SK-N-SH (cell line): ENCODE measurements at regions not wholly inside any gene's neighbourhood (a gene's known extent, or its start where the extent isn't known, plus 50 kb on each side); places are given as distances from the start of the nearest gene placed in this dataset.

Experiments used
- EZH2phosphoT487 ChIP-seq: fragments of 200-600 bp; sonication (generic); IDR thresholded peaks from 2 replicates; pipeline ENCODE4 v1.6.1; 2017; ENCODE audit warnings: low read depth, mixed run types, mild to moderate bottlenecking, antibody characterized with exemption, moderate library complexity, borderline replicate concordance
- FOSL2 ChIP-seq: IDR thresholded peaks from 2 replicates; pipeline ENCODE4 v1.4.0; 2012; ENCODE audit warnings: low read depth, mild to moderate bottlenecking, moderate library complexity, borderline replicate concordance
- FOXM1 ChIP-seq: IDR thresholded peaks from 2 replicates; pipeline ENCODE4 v1.4.0; 2012; ENCODE audit warnings: low read depth, mild to moderate bottlenecking
- GABPA ChIP-seq: IDR thresholded peaks from 2 replicates; pipeline ENCODE4 v1.4.0; 2012; ENCODE audit warnings: low read depth, mild to moderate bottlenecking
- GATA2 ChIP-seq: sonication (generic); formaldehyde crosslinking; IDR thresholded peaks from 2 replicates; pipeline ENCODE4 v1.5.0; 2020; ENCODE audit warnings: mild to moderate bottlenecking, missing genetic modification reagents
- JUND ChIP-seq: IDR thresholded peaks from 2 replicates; pipeline ENCODE4 v1.4.0; 2012
- NFIC ChIP-seq: IDR thresholded peaks from 2 replicates; pipeline ENCODE4 v1.4.0; 2012; ENCODE audit warnings: borderline replicate concordance
- RFX5 ChIP-seq: IDR thresholded peaks from 2 replicates; pipeline ENCODE4 v1.6.1; 2012; ENCODE audit warnings: mild to moderate bottlenecking, improper control_type of control experiment, low read length
- RXRA ChIP-seq: IDR thresholded peaks from 2 replicates; pipeline ENCODE4 v1.4.0; 2012; ENCODE audit warnings: low read depth, mild to moderate bottlenecking, borderline replicate concordance
- SIN3A ChIP-seq: IDR thresholded peaks from 2 replicates; pipeline ENCODE4 v1.6.1; 2012; ENCODE audit warnings: low read depth, mild to moderate bottlenecking, low read length, moderate library complexity, borderline replicate concordance
- TAF1 ChIP-seq: IDR thresholded peaks from 2 replicates; pipeline ENCODE4 v1.6.1; 2012; ENCODE audit warnings: low read depth, mild to moderate bottlenecking, low read length, moderate library complexity, borderline replicate concordance
- TF ChIP-seq, protein P1 (sequence below): fragments of 200-600 bp; sonication (generic); IDR thresholded peaks from 2 replicates; pipeline ENCODE4 v1.6.1; 2017; ENCODE audit warnings: antibody characterized with exemption, mild to moderate bottlenecking, moderate library complexity
- TF ChIP-seq, protein P2 (sequence below): fragments of 150-350 bp; IDR thresholded peaks from 2 replicates; pipeline ENCODE4 v1.6.1; 2017; ENCODE audit warnings: antibody characterized with exemption, low read length, low read depth, borderline replicate concordance
- TF ChIP-seq, protein P3 (sequence below): IDR thresholded peaks from 2 replicates; pipeline ENCODE4 v1.4.0; 2012; ENCODE audit warnings: low read depth, borderline replicate concordance
- TF ChIP-seq, protein P4 (sequence below): IDR thresholded peaks from 2 replicates; pipeline ENCODE4 v1.4.0; 2012; ENCODE audit warnings: low read depth, borderline replicate concordance
- TF ChIP-seq, protein P5 (sequence below): fragments of 150-350 bp; IDR thresholded peaks from 2 replicates; pipeline ENCODE4 v1.6.1; 2016; ENCODE audit warnings: mild to moderate bottlenecking, low read depth, low read length
- TF ChIP-seq, protein P6 (sequence below): IDR thresholded peaks from 2 replicates; pipeline ENCODE4 v1.6.1; 2012; ENCODE audit warnings: mild to moderate bottlenecking, low read depth, low read length, moderate library complexity

DNA sequence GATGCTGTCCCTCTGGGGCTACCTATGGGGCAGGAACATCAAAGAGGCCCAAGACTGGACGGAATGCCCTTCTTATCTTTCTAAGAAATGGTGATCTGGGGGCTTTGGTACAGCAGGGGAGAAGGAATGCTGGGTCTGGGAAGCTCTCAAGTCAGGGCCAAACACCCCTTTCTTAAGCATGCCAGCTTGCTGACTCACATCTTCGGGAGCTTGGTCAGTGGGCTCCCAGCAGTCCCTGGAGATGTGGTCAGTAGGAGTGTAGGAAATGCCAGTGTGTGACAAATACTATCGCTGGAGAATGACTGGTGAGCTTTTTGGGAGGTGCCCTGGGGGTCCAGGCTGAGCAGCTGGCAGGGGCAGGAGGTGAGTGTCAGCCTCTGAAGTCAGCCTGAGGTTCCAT lies 105.0 kb upstream of the CDC42EP3 start (continued):
- TF ChIP-seq, protein P1, sequence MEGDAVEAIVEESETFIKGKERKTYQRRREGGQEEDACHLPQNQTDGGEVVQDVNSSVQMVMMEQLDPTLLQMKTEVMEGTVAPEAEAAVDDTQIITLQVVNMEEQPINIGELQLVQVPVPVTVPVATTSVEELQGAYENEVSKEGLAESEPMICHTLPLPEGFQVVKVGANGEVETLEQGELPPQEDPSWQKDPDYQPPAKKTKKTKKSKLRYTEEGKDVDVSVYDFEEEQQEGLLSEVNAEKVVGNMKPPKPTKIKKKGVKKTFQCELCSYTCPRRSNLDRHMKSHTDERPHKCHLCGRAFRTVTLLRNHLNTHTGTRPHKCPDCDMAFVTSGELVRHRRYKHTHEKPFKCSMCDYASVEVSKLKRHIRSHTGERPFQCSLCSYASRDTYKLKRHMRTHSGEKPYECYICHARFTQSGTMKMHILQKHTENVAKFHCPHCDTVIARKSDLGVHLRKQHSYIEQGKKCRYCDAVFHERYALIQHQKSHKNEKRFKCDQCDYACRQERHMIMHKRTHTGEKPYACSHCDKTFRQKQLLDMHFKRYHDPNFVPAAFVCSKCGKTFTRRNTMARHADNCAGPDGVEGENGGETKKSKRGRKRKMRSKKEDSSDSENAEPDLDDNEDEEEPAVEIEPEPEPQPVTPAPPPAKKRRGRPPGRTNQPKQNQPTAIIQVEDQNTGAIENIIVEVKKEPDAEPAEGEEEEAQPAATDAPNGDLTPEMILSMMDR, result no peak
- TF ChIP-seq EZH2phosphoT487, result no peak
- no peak for TF ChIP-seq TAF1
- TF ChIP-seq GATA2 (CRISPR knock-in tag), result no peak
- TF ChIP-seq, protein P2, sequence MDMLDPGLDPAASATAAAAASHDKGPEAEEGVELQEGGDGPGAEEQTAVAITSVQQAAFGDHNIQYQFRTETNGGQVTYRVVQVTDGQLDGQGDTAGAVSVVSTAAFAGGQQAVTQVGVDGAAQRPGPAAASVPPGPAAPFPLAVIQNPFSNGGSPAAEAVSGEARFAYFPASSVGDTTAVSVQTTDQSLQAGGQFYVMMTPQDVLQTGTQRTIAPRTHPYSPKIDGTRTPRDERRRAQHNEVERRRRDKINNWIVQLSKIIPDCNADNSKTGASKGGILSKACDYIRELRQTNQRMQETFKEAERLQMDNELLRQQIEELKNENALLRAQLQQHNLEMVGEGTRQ, result no peak
- TF ChIP-seq, protein P3, sequence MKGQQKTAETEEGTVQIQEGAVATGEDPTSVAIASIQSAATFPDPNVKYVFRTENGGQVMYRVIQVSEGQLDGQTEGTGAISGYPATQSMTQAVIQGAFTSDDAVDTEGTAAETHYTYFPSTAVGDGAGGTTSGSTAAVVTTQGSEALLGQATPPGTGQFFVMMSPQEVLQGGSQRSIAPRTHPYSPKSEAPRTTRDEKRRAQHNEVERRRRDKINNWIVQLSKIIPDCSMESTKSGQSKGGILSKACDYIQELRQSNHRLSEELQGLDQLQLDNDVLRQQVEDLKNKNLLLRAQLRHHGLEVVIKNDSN, result no peak
- TF ChIP-seq FOSL2, result peak; percentile 95
- TF ChIP-seq JUND, result peak; percentile 96
- TF ChIP-seq, protein P4, sequence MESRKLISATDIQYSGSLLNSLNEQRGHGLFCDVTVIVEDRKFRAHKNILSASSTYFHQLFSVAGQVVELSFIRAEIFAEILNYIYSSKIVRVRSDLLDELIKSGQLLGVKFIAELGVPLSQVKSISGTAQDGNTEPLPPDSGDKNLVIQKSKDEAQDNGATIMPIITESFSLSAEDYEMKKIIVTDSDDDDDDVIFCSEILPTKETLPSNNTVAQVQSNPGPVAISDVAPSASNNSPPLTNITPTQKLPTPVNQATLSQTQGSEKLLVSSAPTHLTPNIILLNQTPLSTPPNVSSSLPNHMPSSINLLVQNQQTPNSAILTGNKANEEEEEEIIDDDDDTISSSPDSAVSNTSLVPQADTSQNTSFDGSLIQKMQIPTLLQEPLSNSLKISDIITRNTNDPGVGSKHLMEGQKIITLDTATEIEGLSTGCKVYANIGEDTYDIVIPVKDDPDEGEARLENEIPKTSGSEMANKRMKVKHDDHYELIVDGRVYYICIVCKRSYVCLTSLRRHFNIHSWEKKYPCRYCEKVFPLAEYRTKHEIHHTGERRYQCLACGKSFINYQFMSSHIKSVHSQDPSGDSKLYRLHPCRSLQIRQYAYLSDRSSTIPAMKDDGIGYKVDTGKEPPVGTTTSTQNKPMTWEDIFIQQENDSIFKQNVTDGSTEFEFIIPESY, result 0 out of 2 replicates have a peak, but pooled peaks have one; percentile 47
- TF ChIP-seq, protein P5, sequence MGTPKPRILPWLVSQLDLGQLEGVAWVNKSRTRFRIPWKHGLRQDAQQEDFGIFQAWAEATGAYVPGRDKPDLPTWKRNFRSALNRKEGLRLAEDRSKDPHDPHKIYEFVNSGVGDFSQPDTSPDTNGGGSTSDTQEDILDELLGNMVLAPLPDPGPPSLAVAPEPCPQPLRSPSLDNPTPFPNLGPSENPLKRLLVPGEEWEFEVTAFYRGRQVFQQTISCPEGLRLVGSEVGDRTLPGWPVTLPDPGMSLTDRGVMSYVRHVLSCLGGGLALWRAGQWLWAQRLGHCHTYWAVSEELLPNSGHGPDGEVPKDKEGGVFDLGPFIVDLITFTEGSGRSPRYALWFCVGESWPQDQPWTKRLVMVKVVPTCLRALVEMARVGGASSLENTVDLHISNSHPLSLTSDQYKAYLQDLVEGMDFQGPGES, result no peak
- TF ChIP-seq FOXM1, result peak; percentile 84; the same call in 1 of the 2 replicates
- no peak for TF ChIP-seq GABPA
- peak; percentile 82; the same call in 1 of the 2 replicates for TF ChIP-seq SIN3A
- TF ChIP-seq RXRA, result peak; percentile 87
- no peak for TF ChIP-seq RFX5
- TF ChIP-seq, protein P6, sequence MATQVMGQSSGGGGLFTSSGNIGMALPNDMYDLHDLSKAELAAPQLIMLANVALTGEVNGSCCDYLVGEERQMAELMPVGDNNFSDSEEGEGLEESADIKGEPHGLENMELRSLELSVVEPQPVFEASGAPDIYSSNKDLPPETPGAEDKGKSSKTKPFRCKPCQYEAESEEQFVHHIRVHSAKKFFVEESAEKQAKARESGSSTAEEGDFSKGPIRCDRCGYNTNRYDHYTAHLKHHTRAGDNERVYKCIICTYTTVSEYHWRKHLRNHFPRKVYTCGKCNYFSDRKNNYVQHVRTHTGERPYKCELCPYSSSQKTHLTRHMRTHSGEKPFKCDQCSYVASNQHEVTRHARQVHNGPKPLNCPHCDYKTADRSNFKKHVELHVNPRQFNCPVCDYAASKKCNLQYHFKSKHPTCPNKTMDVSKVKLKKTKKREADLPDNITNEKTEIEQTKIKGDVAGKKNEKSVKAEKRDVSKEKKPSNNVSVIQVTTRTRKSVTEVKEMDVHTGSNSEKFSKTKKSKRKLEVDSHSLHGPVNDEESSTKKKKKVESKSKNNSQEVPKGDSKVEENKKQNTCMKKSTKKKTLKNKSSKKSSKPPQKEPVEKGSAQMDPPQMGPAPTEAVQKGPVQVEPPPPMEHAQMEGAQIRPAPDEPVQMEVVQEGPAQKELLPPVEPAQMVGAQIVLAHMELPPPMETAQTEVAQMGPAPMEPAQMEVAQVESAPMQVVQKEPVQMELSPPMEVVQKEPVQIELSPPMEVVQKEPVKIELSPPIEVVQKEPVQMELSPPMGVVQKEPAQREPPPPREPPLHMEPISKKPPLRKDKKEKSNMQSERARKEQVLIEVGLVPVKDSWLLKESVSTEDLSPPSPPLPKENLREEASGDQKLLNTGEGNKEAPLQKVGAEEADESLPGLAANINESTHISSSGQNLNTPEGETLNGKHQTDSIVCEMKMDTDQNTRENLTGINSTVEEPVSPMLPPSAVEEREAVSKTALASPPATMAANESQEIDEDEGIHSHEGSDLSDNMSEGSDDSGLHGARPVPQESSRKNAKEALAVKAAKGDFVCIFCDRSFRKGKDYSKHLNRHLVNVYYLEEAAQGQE, result peak; percentile 47; the same call in 1 of the 2 replicates
- peak; percentile 94 for TF ChIP-seq NFIC
